ENCODE measurements at regions not wholly inside any gene's neighbourhood (a gene's known extent, or its start where the extent isn't known, plus 50 kb on each side); places are given as distances from the start of the nearest gene placed in this dataset.

- no peaks in the 10 kb centered on the region for H3K9me3 ChIP-seq (ENCODE audit: insufficient read depth, low read depth, low read length)
- H3K36me3 ChIP-seq (ENCODE audit: insufficient read depth, low read length), result no peaks in the 10 kb centered on the region
- H3K4me3 ChIP-seq (ENCODE audit: low read length), result no peak overlapping the region
- 98% methylated on average over 4 of the region's 4 CpGs for WGBS
- H3K27ac ChIP-seq (ENCODE audit: low read depth, low read length), result no peak overlapping the region
- H3K27me3 ChIP-seq (ENCODE audit: insufficient read depth, low read length), result no peaks in the 10 kb centered on the region
- H3K9ac ChIP-seq (ENCODE audit: low read depth, low read length), result no peak overlapping the region
- H3K4me1 ChIP-seq (ENCODE audit: insufficient read depth, low read length), result no peaks in the 10 kb centered on the region
These were observed 206.1 kb upstream of the SASH1 start for GRCh38 chr6:148136586-148136985.

GRCh38 chr6:148137652-148138051, 205.0 kb upstream of the SASH1 start:
- H3K9ac ChIP-seq (ENCODE audit: low read depth, low read length), result no peak overlapping the region
- WGBS, result 98% methylated on average over 1 of the region's 1 CpG
- no peaks in the 10 kb centered on the region for H3K9me3 ChIP-seq (ENCODE audit: insufficient read depth, low read depth, low read length)
- H3K4me1 ChIP-seq (ENCODE audit: insufficient read depth, low read length), result no peaks in the 10 kb centered on the region
- H3K4me3 ChIP-seq (ENCODE audit: low read length), result no peak overlapping the region
- no peaks in the 10 kb centered on the region for H3K36me3 ChIP-seq (ENCODE audit: insufficient read depth, low read length)
- no peaks in the 10 kb centered on the region for H3K27me3 ChIP-seq (ENCODE audit: insufficient read depth, low read length)
- H3K27ac ChIP-seq (ENCODE audit: low read depth, low read length), result no peak overlapping the region

- Histone ChIP-seq H3K27me3 (ENCODE audit: insufficient read depth, low read length) (no peaks in the 10 kb centered on the region), H3K4me1 (ENCODE audit: insufficient read depth, low read length) (no peaks in the 10 kb centered on the region), H3K9me3 (ENCODE audit: insufficient read depth, low read depth, low read length) (no peaks in the 10 kb centered on the region), H3K4me3 (ENCODE audit: low read length) (no peak overlapping the region), H3K27ac (ENCODE audit: low read depth, low read length) (no peak overlapping the region), H3K9ac (ENCODE audit: low read depth, low read length) (no peak overlapping the region), H3K36me3 (ENCODE audit: insufficient read depth, low read length) (no peaks in the 10 kb centered on the region)
- 89% methylated on average over 1 of the region's 1 CpG for WGBS
These were observed 204.1 kb upstream of the SASH1 start for GRCh38 chr6:148138573-148138972.

- Histone ChIP-seq H3K4me1 (ENCODE audit: insufficient read depth, low read length) (no peaks in the 10 kb centered on the region), H3K9me3 (ENCODE audit: insufficient read depth, low read depth, low read length) (no peaks in the 10 kb centered on the region), H3K4me3 (ENCODE audit: low read length) (no peak overlapping the region), H3K27ac (ENCODE audit: low read depth, low read length) (no peak overlapping the region), H3K9ac (ENCODE audit: low read depth, low read length) (no peak overlapping the region), H3K36me3 (ENCODE audit: insufficient read depth, low read length) (no peaks in the 10 kb centered on the region), H3K27me3 (ENCODE audit: insufficient read depth, low read length) (no peaks in the 10 kb centered on the region)
- WGBS, result 98% methylated on average over 4 of the region's 5 CpGs
These were observed 201.7 kb upstream of the SASH1 start for GRCh38 chr6:148140772-148141557.

- no peak overlapping the region for H3K27ac ChIP-seq (ENCODE audit: low read depth, low read length)
- H3K27me3 ChIP-seq (ENCODE audit: insufficient read depth, low read length), result no peaks in the 10 kb centered on the region
- no peaks in the 10 kb centered on the region for H3K9me3 ChIP-seq (ENCODE audit: insufficient read depth, low read depth, low read length)
- no peak overlapping the region for H3K9ac ChIP-seq (ENCODE audit: low read depth, low read length)
- 0 out of 2 replicates have a peak, but pooled peaks cover 4% of the 10 kb centered on the region for H3K4me1 ChIP-seq (ENCODE audit: insufficient read depth, low read length)
- no peak overlapping the region for H3K4me3 ChIP-seq (ENCODE audit: low read length)
- no peaks in the 10 kb centered on the region for H3K36me3 ChIP-seq (ENCODE audit: insufficient read depth, low read length)
- WGBS, result 78% methylated on average over 2 of the region's 2 CpGs
These were observed 199.8 kb upstream of the SASH1 start for GRCh38 chr6:148142821-148143220.

GRCh38 chr6:148143771-148144170, 198.9 kb upstream of the SASH1 start:
- Histone ChIP-seq H3K4me1 (ENCODE audit: insufficient read depth, low read length) (0 out of 2 replicates have a peak, but pooled peaks cover 4% of the 10 kb centered on the region), H3K36me3 (ENCODE audit: insufficient read depth, low read length) (no peaks in the 10 kb centered on the region), H3K4me3 (ENCODE audit: low read length) (no peak overlapping the region), H3K27me3 (ENCODE audit: insufficient read depth, low read length) (no peaks in the 10 kb centered on the region), H3K9ac (ENCODE audit: low read depth, low read length) (no peak overlapping the region), H3K27ac (ENCODE audit: low read depth, low read length) (no peak overlapping the region), H3K9me3 (ENCODE audit: insufficient read depth, low read depth, low read length) (no peaks in the 10 kb centered on the region)
- 94% methylated on average over 6 of the region's 7 CpGs for WGBS

- H3K27ac ChIP-seq (ENCODE audit: low read depth, low read length), result no peak overlapping the region
- 35% methylated on average over 3 of the region's 8 CpGs for WGBS
These were observed 197.6 kb upstream of the SASH1 start for GRCh38 chr6:148144917-148145521.

GRCh38 chr6:148146717-148147462, 195.7 kb upstream of the SASH1 start:
- 86% methylated on average over 12 of the region's 12 CpGs for WGBS
- Histone ChIP-seq H3K9ac (ENCODE audit: low read depth, low read length) (no peak overlapping the region), H3K4me1 (ENCODE audit: insufficient read depth, low read length) (0 out of 2 replicates have a peak, but pooled peaks cover 4% of the 10 kb centered on the region), H3K27ac (ENCODE audit: low read depth, low read length) (no peak overlapping the region), H3K4me3 (ENCODE audit: low read length) (no peak overlapping the region), H3K27me3 (ENCODE audit: insufficient read depth, low read length) (no peaks in the 10 kb centered on the region), H3K9me3 (ENCODE audit: insufficient read depth, low read depth, low read length) (no peaks in the 10 kb centered on the region), H3K36me3 (ENCODE audit: insufficient read depth, low read length) (no peaks in the 10 kb centered on the region)

More at GRCh38 chr6:148144917-148145521, 197.6 kb upstream of the SASH1 start:
- Histone ChIP-seq H3K4me1 (ENCODE audit: insufficient read depth, low read length) (0 out of 2 replicates have a peak, but pooled peaks cover 4% of the 10 kb centered on the region), H3K27me3 (ENCODE audit: insufficient read depth, low read length) (no peaks in the 10 kb centered on the region), H3K4me3 (ENCODE audit: low read length) (peak overlapping the region; percentile 12; the same call in 1 of the 2 replicates), H3K9me3 (ENCODE audit: insufficient read depth, low read depth, low read length) (no peaks in the 10 kb centered on the region), H3K9ac (ENCODE audit: low read depth, low read length) (no peak overlapping the region), H3K36me3 (ENCODE audit: insufficient read depth, low read length) (no peaks in the 10 kb centered on the region)

- Histone ChIP-seq H3K27me3 (ENCODE audit: insufficient read depth, low read length) (no peaks in the 10 kb centered on the region), H3K9me3 (ENCODE audit: insufficient read depth, low read depth, low read length) (no peaks in the 10 kb centered on the region)
- WGBS, result 94% methylated on average over 2 of the region's 3 CpGs
These were observed 195.2 kb upstream of the SASH1 start for GRCh38 chr6:148147463-148147830.

GRCh38 chr6:148151896-148152643, 190.6 kb upstream of the SASH1 start:
- 90% methylated on average over 6 of the region's 6 CpGs for WGBS
- Histone ChIP-seq H3K9ac (ENCODE audit: low read depth, low read length) (no peak overlapping the region), H3K4me3 (ENCODE audit: low read length) (no peak overlapping the region), H3K9me3 (ENCODE audit: insufficient read depth, low read depth, low read length) (no peaks in the 10 kb centered on the region), H3K27me3 (ENCODE audit: insufficient read depth, low read length) (no peaks in the 10 kb centered on the region), H3K36me3 (ENCODE audit: insufficient read depth, low read length) (no peaks in the 10 kb centered on the region), H3K4me1 (ENCODE audit: insufficient read depth, low read length) (no peaks in the 10 kb centered on the region), H3K27ac (ENCODE audit: low read depth, low read length) (no peak overlapping the region)

More at GRCh38 chr6:148147463-148147830, 195.2 kb upstream of the SASH1 start:
- no peak overlapping the region for H3K9ac ChIP-seq (ENCODE audit: low read depth, low read length)
- H3K27ac ChIP-seq (ENCODE audit: low read depth, low read length), result no peak overlapping the region
- H3K4me1 ChIP-seq (ENCODE audit: insufficient read depth, low read length), result 0 out of 2 replicates have a peak, but pooled peaks cover 4% of the 10 kb centered on the region
- H3K4me3 ChIP-seq (ENCODE audit: low read length), result no peak overlapping the region
- no peaks in the 10 kb centered on the region for H3K36me3 ChIP-seq (ENCODE audit: insufficient read depth, low read length)

All from HUES64 (cell line).